D721Med (cell line): ENCODE measurements at regions not wholly inside any gene's neighbourhood (a gene's known extent, or its start where the extent isn't known, plus 50 kb on each side); places are given as distances from the start of the nearest gene placed in this dataset.

Experiments used
- DNase-seq: peaks from one replicate; pipeline ENCODE4 v3.0.0; 2011; ENCODE audit warnings: low spot score; ENCODE audit not compliant: insufficient read length
- FAIRE-seq: peaks from 2 replicates; lab custom pipeline; 2011; peaks lifted over from hg19 to GRCh38; lab: Jason Lieb, UNC
- TF ChIP-seq, protein P1 (sequence below): IDR thresholded peaks from 2 replicates; pipeline ENCODE4 v1.5.1; 2012; ENCODE audit warnings: mild to moderate bottlenecking, control low read depth; ENCODE audit not compliant: insufficient read depth; ENCODE audit errors: missing control alignments

GRCh38 chr14:58866391-58866790 lies 228.6 kb downstream of the DACT1 start:
- TF ChIP-seq, protein P1, sequence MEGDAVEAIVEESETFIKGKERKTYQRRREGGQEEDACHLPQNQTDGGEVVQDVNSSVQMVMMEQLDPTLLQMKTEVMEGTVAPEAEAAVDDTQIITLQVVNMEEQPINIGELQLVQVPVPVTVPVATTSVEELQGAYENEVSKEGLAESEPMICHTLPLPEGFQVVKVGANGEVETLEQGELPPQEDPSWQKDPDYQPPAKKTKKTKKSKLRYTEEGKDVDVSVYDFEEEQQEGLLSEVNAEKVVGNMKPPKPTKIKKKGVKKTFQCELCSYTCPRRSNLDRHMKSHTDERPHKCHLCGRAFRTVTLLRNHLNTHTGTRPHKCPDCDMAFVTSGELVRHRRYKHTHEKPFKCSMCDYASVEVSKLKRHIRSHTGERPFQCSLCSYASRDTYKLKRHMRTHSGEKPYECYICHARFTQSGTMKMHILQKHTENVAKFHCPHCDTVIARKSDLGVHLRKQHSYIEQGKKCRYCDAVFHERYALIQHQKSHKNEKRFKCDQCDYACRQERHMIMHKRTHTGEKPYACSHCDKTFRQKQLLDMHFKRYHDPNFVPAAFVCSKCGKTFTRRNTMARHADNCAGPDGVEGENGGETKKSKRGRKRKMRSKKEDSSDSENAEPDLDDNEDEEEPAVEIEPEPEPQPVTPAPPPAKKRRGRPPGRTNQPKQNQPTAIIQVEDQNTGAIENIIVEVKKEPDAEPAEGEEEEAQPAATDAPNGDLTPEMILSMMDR, result no peak
- FAIRE-seq, result no peak
- DNase-seq, result no peak

DNA sequence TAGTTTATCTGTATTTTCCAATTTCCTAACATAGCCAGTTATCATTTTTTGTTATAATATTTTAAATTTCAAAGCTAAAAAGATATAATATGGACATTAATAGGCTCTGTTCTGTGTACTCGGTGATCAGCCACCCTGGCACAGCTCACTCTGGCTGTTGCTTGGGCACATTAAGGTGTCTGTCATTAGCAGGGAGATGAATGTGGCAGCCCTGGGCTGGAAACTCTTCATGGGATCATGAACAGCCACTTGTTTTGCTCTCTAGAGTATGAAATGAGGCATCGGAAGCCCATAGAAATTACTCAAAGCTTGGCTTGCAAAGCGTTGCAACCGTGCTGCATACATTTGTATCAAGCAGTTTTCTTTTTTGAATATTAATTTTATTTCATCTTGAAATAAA lies 233.2 kb downstream of the DACT1 start:
- no peak for DNase-seq
- FAIRE-seq, result no peak
- TF ChIP-seq, protein P1, result no peak

DNA sequence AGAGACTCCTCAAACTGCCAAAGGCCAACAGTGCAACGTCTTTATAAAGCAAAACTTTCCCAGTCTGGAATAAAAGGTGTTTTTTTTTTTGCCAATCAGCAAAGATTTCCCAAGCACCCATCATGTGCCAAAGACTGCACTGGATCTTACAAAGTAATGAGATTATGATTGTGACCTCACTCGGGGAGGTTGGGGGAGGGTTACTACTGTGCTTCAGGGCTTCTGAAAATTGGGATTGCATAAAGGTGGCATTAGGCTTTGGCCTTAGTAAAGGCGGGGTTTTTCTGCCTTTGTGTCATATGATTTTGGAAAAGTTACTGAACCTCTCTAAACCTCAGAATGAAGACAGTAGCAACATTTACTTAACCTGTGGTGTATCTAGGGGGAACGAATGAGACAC lies 233.8 kb downstream of the DACT1 start:
- DNase-seq (no peak), FAIRE-seq (no peak)
- TF ChIP-seq, protein P1, result no peak

GRCh38 chr14:58872061-58872460 lies 234.3 kb downstream of the DACT1 start:
- FAIRE-seq (no peak), DNase-seq (no peak)
- TF ChIP-seq, protein P1, result no peak

DNA sequence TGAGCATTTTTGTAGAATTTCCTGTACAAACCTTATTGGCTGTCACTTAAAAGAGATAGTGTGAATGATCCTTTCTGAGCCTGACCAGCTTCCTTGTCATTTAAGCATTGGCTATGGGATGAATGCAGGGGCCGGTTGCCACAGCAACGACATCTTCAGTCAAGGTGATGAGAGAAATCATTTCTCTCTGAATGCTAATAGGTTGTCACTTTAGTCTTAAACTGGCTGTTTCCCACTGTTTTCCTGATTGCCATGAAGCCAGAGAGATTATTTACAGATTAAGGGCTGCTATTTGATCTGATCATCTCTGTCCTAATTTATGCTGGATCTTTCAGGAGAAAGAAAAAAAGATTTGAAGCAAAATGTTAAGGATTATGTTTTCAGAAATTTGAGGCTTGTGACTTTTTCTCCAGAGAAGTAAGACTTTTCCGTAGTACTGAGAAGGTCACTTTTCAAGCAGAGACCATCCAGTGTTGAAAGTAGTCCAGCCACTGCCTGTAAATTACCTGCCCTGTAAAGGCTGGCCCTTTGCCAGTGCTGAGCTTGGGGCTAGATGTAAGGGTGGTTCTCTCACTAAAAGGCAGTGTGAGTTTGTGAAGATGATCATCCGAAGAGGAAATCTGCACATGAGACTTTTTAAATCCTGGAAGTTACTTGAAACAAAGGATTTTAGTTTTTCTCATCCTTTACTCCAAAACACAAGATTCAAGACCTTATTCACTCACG lies 235.6 kb downstream of the DACT1 start:
- FAIRE-seq (no peak), DNase-seq (no peak)
- TF ChIP-seq, protein P1, result no peak

DNA sequence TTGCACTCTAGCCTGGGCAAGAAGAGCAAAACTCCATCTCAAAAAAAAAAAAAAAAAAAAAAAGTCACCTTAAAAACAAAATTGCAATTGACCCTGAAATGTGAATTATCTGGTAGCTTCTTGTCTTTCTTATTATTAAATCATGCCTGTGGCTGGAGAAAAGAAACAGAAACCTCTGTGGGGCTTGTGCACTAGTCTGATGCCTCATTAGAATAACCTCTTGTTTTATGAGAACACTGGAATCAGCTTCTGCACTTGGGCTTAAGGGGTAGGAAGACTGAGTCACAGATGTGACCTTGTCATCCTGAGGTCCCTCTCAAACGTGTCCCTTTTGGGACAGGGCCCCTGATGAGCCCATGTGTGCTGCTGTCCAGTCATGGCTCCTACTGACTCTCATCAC lies 237.9 kb downstream of the DACT1 start:
- TF ChIP-seq, protein P1, result no peak
- no peak for DNase-seq
- no peak for FAIRE-seq

DNA sequence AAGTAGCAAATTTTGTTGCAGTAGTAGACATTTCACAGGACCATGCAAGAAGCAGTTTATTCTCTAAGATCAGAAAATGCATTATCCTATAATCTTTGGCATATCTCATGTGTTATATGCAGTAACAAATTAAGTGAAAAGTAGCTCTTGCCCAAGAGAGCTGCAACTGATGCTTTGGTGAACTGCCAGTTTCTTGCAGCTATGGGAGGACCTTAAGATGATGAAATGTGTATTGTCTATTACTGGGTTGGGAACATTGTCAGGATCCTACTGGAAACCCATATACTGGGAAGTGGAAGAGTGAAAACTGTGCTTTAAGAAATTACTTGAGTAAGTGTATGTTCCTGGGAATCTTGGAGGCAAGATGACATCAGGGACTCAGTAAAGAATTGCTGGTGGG lies 238.8 kb downstream of the DACT1 start:
- FAIRE-seq (no peak), DNase-seq (no peak)
- TF ChIP-seq, protein P1, result no peak
